PFSK-1 (cell line): ENCODE measurements at regions not wholly inside any gene's neighbourhood (a gene's known extent, or its start where the extent isn't known, plus 50 kb on each side); places are given as distances from the start of the nearest gene placed in this dataset.

Experiments
- FOXP2 ChIP-seq: optimal IDR thresholded peaks from 2 replicates; pipeline ENCODE3; 2011; ENCODE audit warnings: borderline replicate concordance, control low read depth, inconsistent platforms; ENCODE audit not compliant: insufficient read depth; ENCODE audit errors: extremely low read length, extremely low read depth
- POLR2AphosphoS5 ChIP-seq: IDR thresholded peaks from 2 replicates; pipeline ENCODE4 v1.6.1; 2012; ENCODE audit warnings: low read depth, mild to moderate bottlenecking, control low read depth, low read length, moderate library complexity
- SIN3A ChIP-seq: IDR thresholded peaks from 2 replicates; pipeline ENCODE4 v1.6.1; 2012; ENCODE audit warnings: mild to moderate bottlenecking, low read length, moderate library complexity, borderline replicate concordance; ENCODE audit not compliant: insufficient read depth
- TAF1 ChIP-seq: IDR thresholded peaks from 2 replicates; pipeline ENCODE4 v1.6.1; 2012; ENCODE audit warnings: low read length, control low read depth, borderline replicate concordance; ENCODE audit not compliant: insufficient read depth
- TF ChIP-seq, protein P1 (sequence below), 2 experiments: IDR thresholded peaks; 2 replicates each; pipeline versions ENCODE4 v1.6.1 to v1.8.0; 2011 to 2012; ENCODE audit warnings: low read depth in 2 of 2, low read length in 2 of 2, control low read depth in 1 of 2, inconsistent platforms in 1 of 2, mild to moderate bottlenecking in 1 of 2, moderate library complexity in 1 of 2; ENCODE audit not compliant: insufficient read depth in 1 of 2

DNA sequence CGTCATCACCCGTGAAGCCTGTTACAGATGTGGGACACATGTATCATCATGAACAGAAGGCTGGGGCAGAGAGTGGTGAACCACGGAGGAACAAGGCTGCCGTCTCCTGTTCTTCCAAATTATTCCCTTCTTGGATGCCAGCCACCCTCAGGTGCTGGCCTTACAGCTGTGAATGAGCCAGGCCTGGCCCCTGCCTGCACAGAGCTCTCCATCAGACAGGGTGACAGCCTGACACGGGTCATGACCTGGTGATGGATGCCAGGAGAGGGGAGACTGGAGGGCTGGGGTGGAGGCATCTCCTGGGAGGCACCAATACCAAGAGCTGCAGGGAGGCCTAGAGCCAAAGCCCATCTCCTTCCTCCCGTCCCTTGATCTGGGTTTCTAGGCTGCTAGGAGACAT is 230.0 kb upstream of the C1orf174 start:
- TF ChIP-seq TAF1, result no peak
- TF ChIP-seq, protein P1, sequence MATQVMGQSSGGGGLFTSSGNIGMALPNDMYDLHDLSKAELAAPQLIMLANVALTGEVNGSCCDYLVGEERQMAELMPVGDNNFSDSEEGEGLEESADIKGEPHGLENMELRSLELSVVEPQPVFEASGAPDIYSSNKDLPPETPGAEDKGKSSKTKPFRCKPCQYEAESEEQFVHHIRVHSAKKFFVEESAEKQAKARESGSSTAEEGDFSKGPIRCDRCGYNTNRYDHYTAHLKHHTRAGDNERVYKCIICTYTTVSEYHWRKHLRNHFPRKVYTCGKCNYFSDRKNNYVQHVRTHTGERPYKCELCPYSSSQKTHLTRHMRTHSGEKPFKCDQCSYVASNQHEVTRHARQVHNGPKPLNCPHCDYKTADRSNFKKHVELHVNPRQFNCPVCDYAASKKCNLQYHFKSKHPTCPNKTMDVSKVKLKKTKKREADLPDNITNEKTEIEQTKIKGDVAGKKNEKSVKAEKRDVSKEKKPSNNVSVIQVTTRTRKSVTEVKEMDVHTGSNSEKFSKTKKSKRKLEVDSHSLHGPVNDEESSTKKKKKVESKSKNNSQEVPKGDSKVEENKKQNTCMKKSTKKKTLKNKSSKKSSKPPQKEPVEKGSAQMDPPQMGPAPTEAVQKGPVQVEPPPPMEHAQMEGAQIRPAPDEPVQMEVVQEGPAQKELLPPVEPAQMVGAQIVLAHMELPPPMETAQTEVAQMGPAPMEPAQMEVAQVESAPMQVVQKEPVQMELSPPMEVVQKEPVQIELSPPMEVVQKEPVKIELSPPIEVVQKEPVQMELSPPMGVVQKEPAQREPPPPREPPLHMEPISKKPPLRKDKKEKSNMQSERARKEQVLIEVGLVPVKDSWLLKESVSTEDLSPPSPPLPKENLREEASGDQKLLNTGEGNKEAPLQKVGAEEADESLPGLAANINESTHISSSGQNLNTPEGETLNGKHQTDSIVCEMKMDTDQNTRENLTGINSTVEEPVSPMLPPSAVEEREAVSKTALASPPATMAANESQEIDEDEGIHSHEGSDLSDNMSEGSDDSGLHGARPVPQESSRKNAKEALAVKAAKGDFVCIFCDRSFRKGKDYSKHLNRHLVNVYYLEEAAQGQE (IDR thresholded peaks at IDR 0.05; ENCODE audit: insufficient read depth in 1 of 2, low read depth in 2 of 2, low read length in 2 of 2), result no peak
- TF ChIP-seq SIN3A, result no peak
- no peak for TF ChIP-seq POLR2AphosphoS5
- no peak for TF ChIP-seq FOXP2

DNA sequence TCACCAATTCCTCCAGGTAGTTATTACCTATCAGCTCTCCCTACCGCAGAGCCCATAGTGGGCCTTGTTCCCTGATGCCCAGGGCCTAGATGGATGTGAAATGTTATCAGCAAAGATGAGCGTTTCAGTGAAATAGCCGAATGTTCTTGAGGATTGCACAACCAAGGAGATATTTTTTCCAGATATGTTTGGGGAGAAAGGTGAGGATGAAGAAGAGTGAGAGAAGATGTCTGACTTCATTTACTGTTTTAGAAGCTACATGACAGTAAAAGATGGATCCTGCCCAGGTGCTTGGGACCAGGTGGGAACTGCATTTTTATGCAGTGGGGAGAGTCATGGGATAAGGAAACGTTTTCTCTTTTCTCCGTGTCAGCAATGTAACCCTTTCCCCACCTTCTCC is 231.7 kb upstream of the C1orf174 start:
- TF ChIP-seq POLR2AphosphoS5, result no peak
- TF ChIP-seq SIN3A, result no peak
- no peak for TF ChIP-seq TAF1
- TF ChIP-seq, protein P1 (IDR thresholded peaks at IDR 0.05; ENCODE audit: insufficient read depth in 1 of 2, low read depth in 2 of 2, low read length in 2 of 2), result no peak
- TF ChIP-seq FOXP2, result no peak

DNA sequence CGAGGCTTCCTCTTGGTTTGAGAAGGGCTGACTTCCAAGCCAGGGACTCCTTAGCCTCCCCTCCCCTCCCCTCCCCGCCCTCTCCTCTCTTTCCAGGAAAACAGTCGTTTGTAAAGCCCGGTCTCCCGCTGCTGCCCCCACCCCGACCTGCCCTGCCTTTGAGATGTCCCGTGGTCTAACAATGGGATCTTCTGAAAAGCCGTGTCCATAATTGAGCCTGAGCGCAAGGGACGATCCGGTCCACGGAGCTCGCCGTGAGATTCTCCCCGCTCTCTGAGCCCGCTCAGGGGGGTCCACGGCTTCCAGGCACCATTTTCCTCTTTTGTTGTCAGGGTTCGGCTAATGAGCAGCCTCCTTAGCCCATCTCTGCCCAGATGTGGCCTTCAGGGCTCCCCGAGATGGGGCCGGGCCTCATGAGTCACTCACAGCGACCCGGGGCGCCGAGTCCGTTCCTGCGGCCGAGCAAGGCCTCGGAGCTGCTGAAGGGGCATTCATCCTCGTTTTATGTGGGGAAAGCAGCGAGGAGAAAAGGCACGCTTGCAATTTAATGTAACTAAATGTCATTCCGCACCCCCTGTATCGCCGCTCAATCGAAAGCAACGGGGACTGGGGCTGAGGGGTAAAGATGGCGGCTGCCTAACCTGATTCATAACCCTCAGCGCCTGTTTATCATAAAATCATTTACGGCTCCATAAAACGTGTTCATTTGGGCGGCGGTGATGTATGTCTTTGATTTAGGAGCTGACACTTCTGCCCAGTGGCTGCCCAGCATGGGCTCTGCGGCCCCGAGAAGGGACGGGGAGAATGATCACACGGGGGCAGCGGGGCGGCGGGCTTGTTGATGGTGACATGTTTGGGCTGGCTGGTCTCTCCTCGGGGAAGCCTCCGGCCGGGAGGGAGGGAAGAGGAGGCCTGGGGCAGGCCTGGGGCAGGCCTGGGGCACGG is 232.6 kb upstream of the C1orf174 start:
- TF ChIP-seq, protein P1 (IDR thresholded peaks at IDR 0.05; ENCODE audit: insufficient read depth in 1 of 2, low read depth in 2 of 2, low read length in 2 of 2), result no peak
- TF ChIP-seq POLR2AphosphoS5 (no peak), FOXP2 (no peak), SIN3A (no peak), TAF1 (no peak)

DNA sequence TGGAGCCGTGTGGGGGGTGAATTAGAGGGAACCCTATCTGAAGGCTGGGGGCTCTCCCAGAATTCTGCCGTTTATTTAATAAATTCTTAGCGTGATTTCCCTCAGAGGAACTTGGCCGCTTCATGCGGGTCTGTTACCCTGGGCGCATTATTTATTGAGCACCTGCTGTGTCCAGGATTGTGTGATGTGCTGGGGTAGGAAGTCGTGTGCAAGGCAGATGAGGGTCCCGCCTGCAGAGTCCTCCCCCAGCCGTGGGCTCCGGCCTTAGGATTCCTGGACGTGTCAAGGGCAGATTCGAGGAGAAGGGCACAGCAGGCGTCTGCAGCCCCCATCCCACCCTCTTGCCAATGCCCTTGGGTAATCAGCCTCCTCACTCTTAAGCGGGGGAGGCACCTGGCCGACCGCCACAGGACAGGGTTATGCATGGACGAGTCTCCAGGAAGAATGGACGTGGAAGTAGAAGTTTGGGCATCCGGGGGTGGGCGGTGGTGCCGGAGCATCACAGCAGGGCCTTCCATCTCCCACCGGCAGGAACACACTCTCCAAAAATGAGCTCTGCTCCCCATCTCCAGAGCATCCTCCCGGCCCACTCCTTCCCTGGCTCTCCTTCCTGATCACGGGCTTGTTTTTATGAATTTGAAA is 233.3 kb upstream of the C1orf174 start:
- TF ChIP-seq SIN3A (no peak), TAF1 (no peak), FOXP2 (no peak), POLR2AphosphoS5 (no peak)
- TF ChIP-seq, protein P1 (IDR thresholded peaks at IDR 0.05; ENCODE audit: insufficient read depth in 1 of 2, low read depth in 2 of 2, low read length in 2 of 2), result no peak
